GM23248 (cell line): ENCODE measurements at regions not wholly inside any gene's neighbourhood (a gene's known extent, or its start where the extent isn't known, plus 50 kb on each side); places are given as distances from the start of the nearest gene placed in this dataset.
"Not testable (repeated sequence)": the region's sequence is repeated elsewhere in the genome, so short reads cannot be mapped to it uniquely, and the experiment has no call there.

ENCODE experiments used
- DNase-seq: peaks from one replicate; pipeline ENCODE4 v3.0.0-alpha.2; 2015
- H2AFZ ChIP-seq: fragments of 200-600 bp; sonication (generic); 2 replicates; pipeline ENCODE4 v1.6.1; 2016; ENCODE audit warnings: antibody characterized with exemption
- H3F3A ChIP-seq: fragments of 200-600 bp; sonication (generic); 2 replicates; pipeline ENCODE4 v1.6.1; 2016; ENCODE audit warnings: mild to moderate bottlenecking, antibody characterized with exemption, mixed run types; ENCODE audit not compliant: insufficient read depth
- H3K27ac ChIP-seq: fragments of 200-600 bp; sonication (generic); 2 replicates; pipeline ENCODE4 v1.5.1; 2016; ENCODE audit warnings: mild to moderate bottlenecking
- H3K27me3 ChIP-seq: fragments of 200-600 bp; sonication (generic); replicated peaks from 2 replicates; pipeline ENCODE4 v1.6.1; 2016; ENCODE audit warnings: mild to moderate bottlenecking; ENCODE audit not compliant: insufficient read depth
- H3K36me3 ChIP-seq: fragments of 200-600 bp; sonication (generic); 2 replicates; pipeline ENCODE4 v1.6.1; 2016; ENCODE audit warnings: low read depth, mild to moderate bottlenecking
- H3K4me1 ChIP-seq: fragments of 200-600 bp; sonication (generic); 2 replicates; pipeline ENCODE4 v1.6.1; 2016; ENCODE audit warnings: mild to moderate bottlenecking; ENCODE audit not compliant: insufficient read depth
- H3K4me2 ChIP-seq: fragments of 200-600 bp; sonication (generic); one replicate; pipeline ENCODE4 v1.6.1; 2016; ENCODE audit warnings: mild to moderate bottlenecking; ENCODE audit not compliant: unreplicated experiment
- H3K4me3 ChIP-seq: fragments of 200-600 bp; sonication (generic); 2 replicates; pipeline ENCODE4 v1.5.1; 2016; ENCODE audit warnings: mild to moderate bottlenecking
- H3K79me2 ChIP-seq: fragments of 200-600 bp; sonication (generic); 2 replicates; pipeline ENCODE4 v1.6.1; 2016; ENCODE audit warnings: mild to moderate bottlenecking; ENCODE audit not compliant: insufficient read depth
- H3K9ac ChIP-seq: fragments of 200-600 bp; sonication (generic); 2 replicates; pipeline ENCODE4 v1.6.1; 2016; ENCODE audit warnings: mild to moderate bottlenecking
- H3K9me2 ChIP-seq: fragments of 200-600 bp; sonication (generic); 2 replicates; pipeline ENCODE4 v1.6.1; 2016; ENCODE audit warnings: mixed run types, mild to moderate bottlenecking, moderate library complexity; ENCODE audit not compliant: insufficient read depth
- H3K9me3 ChIP-seq: fragments of 200-600 bp; sonication (generic); one replicate; pipeline ENCODE4 v1.6.1; 2017; ENCODE audit warnings: low read depth
- H4K20me1 ChIP-seq: fragments of 200-600 bp; sonication (generic); 2 replicates; pipeline ENCODE4 v1.6.0; 2016; ENCODE audit not compliant: insufficient read depth
- EZH2 ChIP-seq: fragments of 200-600 bp; sonication (generic); IDR thresholded peaks from 2 replicates; pipeline ENCODE4 v1.6.1; 2018; ENCODE audit warnings: antibody characterized with exemption, mild to moderate bottlenecking; ENCODE audit not compliant: insufficient read depth, poor library complexity, severe bottlenecking
- EZH2phosphoT487 ChIP-seq: fragments of 200-600 bp; sonication (generic); IDR thresholded peaks from 2 replicates; pipeline ENCODE4 v1.6.1; 2018; ENCODE audit warnings: antibody characterized with exemption, moderate library complexity, mild to moderate bottlenecking, low read depth; ENCODE audit not compliant: insufficient read depth
- WGBS, 2 experiments: methylation state at CpG; one replicate each; pipeline ENCODE4 v1.1.6; 2015 to 2017; ENCODE audit warnings: low lambda C conversion rate in 2 of 2, low coverage in 1 of 2; ENCODE audit errors: missing lambda C conversion rate in 2 of 2; 5-methylcytosine and 5-hydroxymethylcytosine counted together
- in situ Hi-C: fragments of 300-500 bp; cut with MboI; formaldehyde crosslinking; loops from 2 replicates; pipeline ENCODE4 v1.15.0; 2020

DNA sequence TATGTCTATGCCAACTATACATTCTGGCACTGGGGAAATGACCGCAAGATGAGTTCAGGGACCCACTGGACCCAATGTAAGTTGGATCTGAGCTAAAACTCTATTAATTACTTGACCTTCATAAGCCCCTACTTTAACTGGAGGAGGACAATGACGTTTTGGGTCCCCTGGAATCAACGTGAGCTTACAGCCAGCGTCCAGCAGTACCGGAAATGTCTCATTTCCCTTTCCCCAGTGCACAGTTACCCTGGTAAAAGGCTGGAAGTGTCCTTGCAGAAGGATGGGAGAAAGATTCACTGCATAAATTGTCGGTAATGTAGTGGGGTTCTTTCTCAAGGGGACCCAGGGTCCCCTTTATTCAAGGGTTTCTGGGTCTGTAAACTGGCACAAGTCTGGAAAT, 1297.6 kb upstream of the ACVR2A start:
- H2AFZ ChIP-seq, result no peak overlapping the region

DNA sequence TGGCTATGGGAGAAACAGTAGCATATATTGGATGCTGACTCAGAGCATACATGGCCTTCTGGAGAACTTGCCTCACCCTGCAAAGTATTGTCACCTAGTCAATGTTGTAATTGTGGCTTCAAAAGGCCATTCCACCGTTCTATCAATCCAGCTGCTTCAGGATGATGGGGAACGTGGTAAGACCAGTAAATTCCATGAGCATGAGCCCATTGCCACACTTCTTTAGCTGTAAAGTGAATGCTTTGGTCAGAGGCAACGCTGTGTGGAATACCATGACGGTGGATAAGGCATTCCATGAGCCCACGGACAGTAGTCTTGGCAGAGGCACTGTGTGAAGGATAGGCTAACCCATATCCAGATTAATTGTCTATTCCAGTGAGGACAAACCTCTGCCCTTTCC, 1300.1 kb upstream of the ACVR2A start:
- 58 to 64% methylated on average over 5 of the region's 5 CpGs for WGBS, 2 experiments
- Histone ChIP-seq H3K9me2 (no peaks in the 10 kb centered on the region), H2AFZ (no peak overlapping the region), H3K4me1 (no peaks in the 10 kb centered on the region), H4K20me1 (no peaks in the 10 kb centered on the region), H3K36me3 (no peaks in the 10 kb centered on the region), H3K9ac (no peak overlapping the region), H3K79me2 (no peaks in the 10 kb centered on the region), H3K4me2 (no peak overlapping the region), H3K9me3 (no peaks in the 10 kb centered on the region), H3K27ac (no peak overlapping the region), H3F3A (no peaks in the 10 kb centered on the region), H3K4me3 (no peak overlapping the region), H3K27me3 (no peaks in the 10 kb centered on the region)
- no peak for TF ChIP-seq EZH2phosphoT487
- no peak for TF ChIP-seq EZH2
- no peak for DNase-seq
- in situ Hi-C loops, result no loop called here

More for the DNA sequence above, 1297.6 kb upstream of the ACVR2A start:
- no peaks in the 10 kb centered on the region for H3K4me1 ChIP-seq
- TF ChIP-seq EZH2 (no peak), EZH2phosphoT487 (no peak)
- H3K9me2 ChIP-seq, result no peaks in the 10 kb centered on the region
- H3K27ac ChIP-seq, result no peak overlapping the region
- no peak overlapping the region for H3K4me2 ChIP-seq
- no peaks in the 10 kb centered on the region for H3K9me3 ChIP-seq
- no peaks in the 10 kb centered on the region for H4K20me1 ChIP-seq
- no peaks in the 10 kb centered on the region for H3K36me3 ChIP-seq
- no peaks in the 10 kb centered on the region for H3F3A ChIP-seq
- H3K9ac ChIP-seq, result no peak overlapping the region
- H3K27me3 ChIP-seq, result no peaks in the 10 kb centered on the region
- DNase-seq, result no peak
- H3K4me3 ChIP-seq, result no peak overlapping the region
- in situ Hi-C loops, result no loop called here
- WGBS, 2 experiments, result 75 to 77% methylated on average over 6 of the region's 6 CpGs
- no peaks in the 10 kb centered on the region for H3K79me2 ChIP-seq

DNA sequence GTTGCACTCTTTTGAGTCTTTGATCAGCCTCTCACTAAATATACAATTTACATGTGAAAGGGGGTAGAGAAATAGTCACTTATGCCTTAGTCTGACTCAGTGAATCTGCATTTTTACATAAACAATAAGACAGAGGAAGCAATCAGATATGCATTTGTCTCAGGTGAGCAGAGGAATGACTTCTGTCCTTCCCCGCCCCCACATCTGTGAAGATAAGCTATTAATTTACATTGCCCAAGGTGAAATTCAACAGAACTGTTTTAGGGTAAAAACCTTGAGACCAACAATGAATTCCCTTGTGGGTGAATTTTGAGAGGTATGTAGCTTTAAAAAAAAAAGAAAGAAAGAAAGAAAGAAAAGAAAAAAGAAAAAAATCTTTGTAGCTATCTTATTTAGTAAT, 1302.9 kb upstream of the ACVR2A start:
- no peak overlapping the region for H3K4me2 ChIP-seq
- H3K4me1 ChIP-seq, result no peaks in the 10 kb centered on the region
- H3K4me3 ChIP-seq, result no peak overlapping the region
- DNase-seq, result no peak
- 15 to 19% methylated on average over 1 of the region's 1 CpG for WGBS, 2 experiments
- no peaks in the 10 kb centered on the region for H3F3A ChIP-seq
- no peak overlapping the region for H3K9ac ChIP-seq
- H4K20me1 ChIP-seq, result no peaks in the 10 kb centered on the region
- no peaks in the 10 kb centered on the region for H3K36me3 ChIP-seq
- no peak overlapping the region for H2AFZ ChIP-seq
- no peaks in the 10 kb centered on the region for H3K27me3 ChIP-seq
- no peak for TF ChIP-seq EZH2phosphoT487
- TF ChIP-seq EZH2, result no peak
- no peaks in the 10 kb centered on the region for H3K9me2 ChIP-seq
- H3K27ac ChIP-seq, result no peak overlapping the region
- no peaks in the 10 kb centered on the region for H3K9me3 ChIP-seq
- no peaks in the 10 kb centered on the region for H3K79me2 ChIP-seq
- in situ Hi-C loops, result no loop called here

DNA sequence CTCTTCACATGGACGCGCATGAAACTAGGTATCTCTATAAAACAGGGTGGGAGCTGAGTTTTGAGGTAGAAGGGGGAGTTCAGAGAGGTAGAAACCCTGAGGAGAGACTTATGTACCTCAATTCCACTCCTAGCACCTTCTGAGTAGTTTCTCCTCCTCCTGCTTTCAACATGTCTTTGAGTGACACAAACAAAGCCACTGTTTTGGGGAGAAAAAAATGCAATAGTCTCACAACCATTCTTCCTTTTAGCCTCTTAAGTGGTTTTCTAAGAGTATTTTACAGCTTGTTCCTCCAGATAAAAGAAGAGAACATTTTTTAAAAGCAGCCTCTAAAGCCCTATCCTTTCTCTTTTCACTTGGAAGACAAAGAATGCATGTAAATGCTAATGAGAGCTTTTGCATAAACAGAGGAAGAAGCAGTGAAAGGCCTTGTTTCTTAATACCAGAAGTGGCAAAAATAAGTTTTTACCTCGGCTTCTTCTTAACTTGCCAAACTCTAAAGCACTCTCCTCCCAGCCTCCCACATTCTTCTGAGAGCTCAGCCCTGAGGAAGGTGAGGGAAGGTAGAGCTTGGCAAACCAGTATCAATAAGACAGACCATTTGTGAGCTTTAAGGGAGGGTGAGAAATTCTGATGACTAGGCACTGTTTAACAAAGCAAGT, 1304.4 kb upstream of the ACVR2A start:
- no peak overlapping the region for H3K4me3 ChIP-seq
- in situ Hi-C loops, result no loop called here
- no peaks in the 10 kb centered on the region for H3K79me2 ChIP-seq
- H3F3A ChIP-seq, result no peaks in the 10 kb centered on the region
- H4K20me1 ChIP-seq, result no peaks in the 10 kb centered on the region
- no peak overlapping the region for H3K9ac ChIP-seq
- no peaks in the 10 kb centered on the region for H3K36me3 ChIP-seq
- H3K27ac ChIP-seq, result no peak overlapping the region
- H2AFZ ChIP-seq, result no peak overlapping the region
- TF ChIP-seq EZH2, result no peak
- no peak for TF ChIP-seq EZH2phosphoT487
- no peaks in the 10 kb centered on the region for H3K9me2 ChIP-seq
- no peaks in the 10 kb centered on the region for H3K4me1 ChIP-seq
- H3K4me2 ChIP-seq, result no peak overlapping the region
- H3K9me3 ChIP-seq, result no peaks in the 10 kb centered on the region
- no peak for DNase-seq
- H3K27me3 ChIP-seq, result no peaks in the 10 kb centered on the region
- 34 to 47% methylated on average over 3 of the region's 3 CpGs for WGBS, 2 experiments

DNA sequence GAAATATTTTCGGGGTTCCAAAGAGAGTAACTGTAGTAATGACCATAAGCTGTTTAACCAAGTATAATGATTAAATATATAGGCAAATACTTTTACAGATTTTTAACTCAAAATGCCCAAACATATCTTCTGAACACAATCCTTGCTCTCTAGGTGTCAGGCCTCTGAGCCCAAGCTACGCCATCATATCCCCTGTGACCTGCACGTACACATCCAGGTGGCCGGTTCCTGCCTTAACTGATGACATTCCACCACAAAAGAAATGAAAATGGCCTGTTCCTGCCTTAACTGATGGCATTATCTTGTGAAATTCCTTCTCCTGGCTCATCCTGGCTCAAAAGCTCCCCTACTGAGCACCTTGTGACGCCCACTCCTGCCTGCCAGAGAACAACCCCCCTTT, 1305.1 kb upstream of the ACVR2A start:
- H3K9me2 ChIP-seq, H2AFZ ChIP-seq, H3K4me2 ChIP-seq, H4K20me1 ChIP-seq, H3K4me1 ChIP-seq, in situ Hi-C loops, H3K27me3 ChIP-seq, DNase-seq, H3F3A ChIP-seq, H3K79me2 ChIP-seq, H3K27ac ChIP-seq, H3K36me3 ChIP-seq, H3K4me3 ChIP-seq, H3K9me3 ChIP-seq, H3K9ac ChIP-seq: not testable (repeated sequence)
- 66 to 72% methylated on average over 5 of the region's 5 CpGs for WGBS, 2 experiments
